Ishikawa (cell line): ENCODE measurements at regions not wholly inside any gene's neighbourhood (a gene's known extent, or its start where the extent isn't known, plus 50 kb on each side); places are given as distances from the start of the nearest gene placed in this dataset.

ENCODE experiments used
- CEBPB ChIP-seq: IDR thresholded peaks from 2 replicates; pipeline ENCODE4 v1.6.1; 2012
- CREB1 ChIP-seq: IDR thresholded peaks from 2 replicates; pipeline ENCODE4 v1.6.1; 2012; ENCODE audit warnings: low read depth
- EGR1 ChIP-seq: IDR thresholded peaks from 2 replicates; pipeline ENCODE4 v1.6.1; 2012
- EP300 ChIP-seq: IDR thresholded peaks from 2 replicates; pipeline ENCODE4 v1.6.1; 2012; ENCODE audit warnings: borderline replicate concordance
- FOXM1 ChIP-seq: IDR thresholded peaks from 2 replicates; pipeline ENCODE4 v1.6.1; 2012; ENCODE audit warnings: low read depth, borderline replicate concordance
- NFIC ChIP-seq: IDR thresholded peaks from 2 replicates; pipeline ENCODE4 v1.6.1; 2012
- RAD21 ChIP-seq: IDR thresholded peaks from 2 replicates; pipeline ENCODE4 v1.6.1; 2012; ENCODE audit warnings: low read depth
- TAF1 ChIP-seq: IDR thresholded peaks from 2 replicates; pipeline ENCODE4 v1.6.1; 2012; ENCODE audit warnings: low read depth, mild to moderate bottlenecking
- TCF12 ChIP-seq: IDR thresholded peaks from 2 replicates; pipeline ENCODE4 v1.6.1; 2012; ENCODE audit warnings: low read depth
- TEAD4 ChIP-seq: IDR thresholded peaks from 2 replicates; pipeline ENCODE4 v1.6.1; 2012
- YY1 ChIP-seq: IDR thresholded peaks from 2 replicates; pipeline ENCODE4 v1.6.1; 2012; ENCODE audit warnings: low read depth
- ZBTB7A ChIP-seq: IDR thresholded peaks from 2 replicates; pipeline ENCODE4 v1.6.1; 2012; ENCODE audit warnings: low read depth
- TF ChIP-seq, protein P1 (sequence below): IDR thresholded peaks from 2 replicates; pipeline ENCODE4 v1.6.1; 2012
- TF ChIP-seq, protein P2 (sequence below): IDR thresholded peaks from 2 replicates; pipeline ENCODE4 v1.6.1; 2012
- TF ChIP-seq, protein P3 (sequence below): IDR thresholded peaks from 2 replicates; pipeline ENCODE4 v1.6.1; 2012; ENCODE audit warnings: low read depth, mild to moderate bottlenecking

DNA sequence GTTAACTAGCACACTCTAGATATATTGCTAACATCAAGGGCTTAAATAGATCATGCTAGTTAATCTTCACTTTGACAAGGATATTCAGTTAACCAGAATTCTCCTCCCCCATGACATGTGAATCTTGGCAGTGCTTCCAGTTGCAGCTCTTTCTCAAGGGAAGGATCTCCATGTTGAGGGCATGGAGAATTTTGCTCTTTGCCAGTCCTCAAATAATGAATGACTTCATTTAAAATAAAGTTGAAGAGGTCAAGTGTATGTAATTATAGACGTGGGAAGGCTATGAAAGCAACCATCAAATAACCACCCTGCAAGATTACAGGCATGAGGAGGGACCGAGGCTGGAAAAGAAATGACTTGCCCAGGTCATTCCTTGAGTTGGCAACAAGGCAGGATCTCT, 87.3 kb upstream of the CPEB2 start:
- TF ChIP-seq FOXM1, result no peak
- no peak for TF ChIP-seq ZBTB7A
- no peak for TF ChIP-seq RAD21
- TF ChIP-seq EP300, result no peak
- TF ChIP-seq TCF12, result no peak
- TF ChIP-seq, protein P1, sequence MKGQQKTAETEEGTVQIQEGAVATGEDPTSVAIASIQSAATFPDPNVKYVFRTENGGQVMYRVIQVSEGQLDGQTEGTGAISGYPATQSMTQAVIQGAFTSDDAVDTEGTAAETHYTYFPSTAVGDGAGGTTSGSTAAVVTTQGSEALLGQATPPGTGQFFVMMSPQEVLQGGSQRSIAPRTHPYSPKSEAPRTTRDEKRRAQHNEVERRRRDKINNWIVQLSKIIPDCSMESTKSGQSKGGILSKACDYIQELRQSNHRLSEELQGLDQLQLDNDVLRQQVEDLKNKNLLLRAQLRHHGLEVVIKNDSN, result no peak
- no peak for TF ChIP-seq TAF1
- TF ChIP-seq CEBPB, result no peak

DNA sequence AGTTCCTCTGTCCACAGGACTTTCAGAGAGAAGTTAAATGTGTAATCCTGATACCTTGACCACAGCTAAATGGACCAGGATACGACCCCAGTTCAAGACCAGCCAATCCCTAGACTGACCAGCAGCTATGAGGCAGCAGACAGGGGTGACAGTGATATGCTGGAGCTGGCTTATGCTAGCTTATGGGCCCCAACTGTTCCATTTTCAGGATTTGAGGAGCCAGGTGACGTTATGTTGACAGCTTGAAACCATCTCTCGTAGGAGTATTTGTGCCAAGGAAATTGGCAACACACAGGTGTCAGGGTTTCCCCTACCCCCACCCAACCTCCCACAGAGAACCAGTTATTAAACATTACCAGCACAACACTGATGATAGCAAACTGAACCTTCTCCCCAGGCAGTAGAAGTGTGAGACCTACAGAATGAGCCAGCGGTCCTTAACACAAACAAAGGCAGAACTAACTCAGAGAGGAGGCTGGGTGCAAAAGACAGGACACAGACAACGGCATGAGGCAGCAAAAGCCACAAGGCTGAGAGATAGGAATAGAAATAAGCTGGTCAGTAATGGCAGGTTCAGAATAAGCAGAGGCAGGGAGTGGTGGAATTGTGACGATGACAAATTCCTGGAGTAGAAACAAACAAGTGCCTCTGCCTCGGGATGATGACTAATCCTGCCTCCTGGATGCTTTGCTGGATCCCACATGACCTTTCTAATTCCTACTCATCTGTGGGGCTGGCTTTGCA, 85.6 kb upstream of the CPEB2 start:
- TF ChIP-seq NFIC (no peak), TCF12 (no peak), TEAD4 (no peak), RAD21 (no peak), EGR1 (no peak), TAF1 (no peak), EP300 (no peak), FOXM1 (no peak), CEBPB (no peak), ZBTB7A (no peak), CREB1 (no peak), YY1 (no peak)
- TF ChIP-seq, protein P2, sequence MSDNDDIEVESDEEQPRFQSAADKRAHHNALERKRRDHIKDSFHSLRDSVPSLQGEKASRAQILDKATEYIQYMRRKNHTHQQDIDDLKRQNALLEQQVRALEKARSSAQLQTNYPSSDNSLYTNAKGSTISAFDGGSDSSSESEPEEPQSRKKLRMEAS, result no peak
- TF ChIP-seq, protein P3, sequence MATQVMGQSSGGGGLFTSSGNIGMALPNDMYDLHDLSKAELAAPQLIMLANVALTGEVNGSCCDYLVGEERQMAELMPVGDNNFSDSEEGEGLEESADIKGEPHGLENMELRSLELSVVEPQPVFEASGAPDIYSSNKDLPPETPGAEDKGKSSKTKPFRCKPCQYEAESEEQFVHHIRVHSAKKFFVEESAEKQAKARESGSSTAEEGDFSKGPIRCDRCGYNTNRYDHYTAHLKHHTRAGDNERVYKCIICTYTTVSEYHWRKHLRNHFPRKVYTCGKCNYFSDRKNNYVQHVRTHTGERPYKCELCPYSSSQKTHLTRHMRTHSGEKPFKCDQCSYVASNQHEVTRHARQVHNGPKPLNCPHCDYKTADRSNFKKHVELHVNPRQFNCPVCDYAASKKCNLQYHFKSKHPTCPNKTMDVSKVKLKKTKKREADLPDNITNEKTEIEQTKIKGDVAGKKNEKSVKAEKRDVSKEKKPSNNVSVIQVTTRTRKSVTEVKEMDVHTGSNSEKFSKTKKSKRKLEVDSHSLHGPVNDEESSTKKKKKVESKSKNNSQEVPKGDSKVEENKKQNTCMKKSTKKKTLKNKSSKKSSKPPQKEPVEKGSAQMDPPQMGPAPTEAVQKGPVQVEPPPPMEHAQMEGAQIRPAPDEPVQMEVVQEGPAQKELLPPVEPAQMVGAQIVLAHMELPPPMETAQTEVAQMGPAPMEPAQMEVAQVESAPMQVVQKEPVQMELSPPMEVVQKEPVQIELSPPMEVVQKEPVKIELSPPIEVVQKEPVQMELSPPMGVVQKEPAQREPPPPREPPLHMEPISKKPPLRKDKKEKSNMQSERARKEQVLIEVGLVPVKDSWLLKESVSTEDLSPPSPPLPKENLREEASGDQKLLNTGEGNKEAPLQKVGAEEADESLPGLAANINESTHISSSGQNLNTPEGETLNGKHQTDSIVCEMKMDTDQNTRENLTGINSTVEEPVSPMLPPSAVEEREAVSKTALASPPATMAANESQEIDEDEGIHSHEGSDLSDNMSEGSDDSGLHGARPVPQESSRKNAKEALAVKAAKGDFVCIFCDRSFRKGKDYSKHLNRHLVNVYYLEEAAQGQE, result no peak
- TF ChIP-seq, protein P1, result no peak

DNA sequence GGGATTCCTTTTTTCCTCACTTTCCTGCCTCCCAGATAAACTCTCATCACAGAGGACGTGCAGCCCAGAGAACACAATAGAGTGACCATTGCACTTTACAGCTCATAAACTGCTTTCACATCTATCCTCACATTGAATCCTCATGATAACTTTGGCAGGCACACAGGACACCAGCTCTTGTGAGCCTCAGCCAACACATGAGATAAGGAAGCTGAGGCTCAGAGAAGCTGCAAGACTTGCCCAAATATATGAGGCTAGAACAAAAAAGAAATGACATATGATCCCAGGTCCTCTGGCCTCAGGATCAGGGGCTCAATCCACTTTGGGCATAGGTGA, 85.0 kb upstream of the CPEB2 start:
- TF ChIP-seq CEBPB, result no peak
- no peak for TF ChIP-seq TEAD4
- TF ChIP-seq, protein P3, result no peak
- no peak for TF ChIP-seq ZBTB7A
- TF ChIP-seq NFIC, result no peak
- TF ChIP-seq, protein P2, result no peak
- TF ChIP-seq FOXM1, result no peak
- TF ChIP-seq CREB1, result no peak
- no peak for TF ChIP-seq TAF1
- no peak for TF ChIP-seq TCF12
- no peak for TF ChIP-seq EP300
- TF ChIP-seq, protein P1, result no peak
- TF ChIP-seq RAD21, result no peak
- no peak for TF ChIP-seq EGR1
- no peak for TF ChIP-seq YY1

DNA sequence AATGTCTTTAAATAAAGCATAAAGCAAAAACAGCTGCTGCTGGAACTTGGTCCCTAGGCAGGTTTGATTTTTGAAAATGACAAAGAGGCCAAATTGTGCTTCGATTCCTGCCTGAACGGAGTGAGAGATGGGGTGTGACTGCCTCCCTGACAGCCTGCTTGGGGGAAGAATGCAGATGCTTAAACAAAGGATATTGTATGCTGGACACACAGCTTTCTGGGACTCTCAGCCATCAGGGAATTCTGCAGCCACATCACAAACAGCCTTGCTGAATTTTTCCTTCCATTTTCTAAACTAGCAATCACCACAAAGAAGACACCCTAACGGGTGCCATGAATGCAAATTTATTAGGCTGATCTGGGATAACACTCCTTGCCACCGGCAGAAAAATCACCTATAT, 83.9 kb upstream of the CPEB2 start:
- TF ChIP-seq, protein P1, result no peak
- no peak for TF ChIP-seq YY1
- TF ChIP-seq, protein P2, result no peak
- TF ChIP-seq EP300, result no peak
- TF ChIP-seq CEBPB, result no peak
- TF ChIP-seq, protein P3, result no peak
- TF ChIP-seq TAF1, result no peak
